HAP-1 (cell line): ENCODE measurements at regions not wholly inside any gene's neighbourhood (a gene's known extent, or its start where the extent isn't known, plus 50 kb on each side); places are given as distances from the start of the nearest gene placed in this dataset.

Experiments
- DNase-seq, 2 experiments: peaks; one replicate each; pipeline ENCODE4 v3.0.0-alpha.2; 2016 to 2020; ENCODE audit warnings: low spot score in 2 of 2
- H3K27me3 ChIP-seq: fragments of 250-450 bp; sonication (Bioruptor Pico); 2 replicates; pipeline ENCODE4 v1.5.1; 2020; ENCODE audit warnings: low read depth, mild to moderate bottlenecking, moderate library complexity
- H3K36me3 ChIP-seq: fragments of 250-450 bp; sonication (Bioruptor Pico); replicated peaks from 2 replicates; pipeline ENCODE4 v1.5.1; 2020; ENCODE audit warnings: mild to moderate bottlenecking
- H3K4me1 ChIP-seq: fragments of 250-450 bp; sonication (Bioruptor Pico); 2 replicates; pipeline ENCODE4 v1.5.1; 2020; ENCODE audit warnings: mild to moderate bottlenecking
- H3K4me3 ChIP-seq: fragments of 250-450 bp; sonication (Bioruptor Pico); 2 replicates; pipeline ENCODE4 v1.5.1; 2020; ENCODE audit warnings: mild to moderate bottlenecking, moderate library complexity
- H3K9me3 ChIP-seq: fragments of 250-450 bp; sonication (Bioruptor Pico); 2 replicates; pipeline ENCODE4 v1.5.1; 2020; ENCODE audit warnings: mild to moderate bottlenecking, moderate library complexity
- in situ Hi-C: fragments of 300-500 bp; cut with MboI; formaldehyde crosslinking; loops from 3 replicates; pipeline ENCODE4 v1.14.3; 2020; ENCODE audit warnings: low sequenced_read_pairs, inconsistent platforms, mixed read lengths

GRCh38 chr21:28768753-28769152, 223.9 kb downstream of the LTN1 start:
- Histone ChIP-seq H3K4me3 (no peak overlapping the region), H3K27me3 (no peaks in the 10 kb centered on the region), H3K36me3 (no peaks in the 10 kb centered on the region), H3K4me1 (no peaks in the 10 kb centered on the region), H3K9me3 (no peaks in the 10 kb centered on the region)
- in situ Hi-C loops: no loop called here
- DNase-seq: no peak

DNA sequence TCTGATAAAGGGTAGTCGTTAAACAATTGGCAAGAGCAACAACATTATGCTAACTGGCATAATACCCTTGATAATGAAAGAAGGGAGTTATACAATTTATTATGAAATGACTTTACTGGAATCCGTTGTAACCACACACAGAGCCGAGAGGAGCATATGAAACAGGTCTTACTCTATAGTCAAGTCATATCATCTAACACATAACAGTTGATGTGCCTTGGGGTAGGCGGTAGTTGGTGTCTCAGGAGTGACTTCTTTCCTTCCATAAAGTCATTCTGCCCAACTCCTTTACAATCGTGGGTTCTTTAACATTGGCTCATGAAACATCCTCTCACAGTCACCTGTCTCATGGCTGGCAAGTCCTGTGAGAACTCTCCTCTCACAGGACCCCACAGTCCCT, 225.2 kb downstream of the LTN1 start:
- no peaks in the 10 kb centered on the region for H3K9me3 ChIP-seq
- DNase-seq: no peak
- no peaks in the 10 kb centered on the region for H3K27me3 ChIP-seq
- in situ Hi-C loops: no loop called here
- H3K4me3 ChIP-seq: no peak overlapping the region
- H3K36me3 ChIP-seq: no peaks in the 10 kb centered on the region
- H3K4me1 ChIP-seq: no peaks in the 10 kb centered on the region

DNA sequence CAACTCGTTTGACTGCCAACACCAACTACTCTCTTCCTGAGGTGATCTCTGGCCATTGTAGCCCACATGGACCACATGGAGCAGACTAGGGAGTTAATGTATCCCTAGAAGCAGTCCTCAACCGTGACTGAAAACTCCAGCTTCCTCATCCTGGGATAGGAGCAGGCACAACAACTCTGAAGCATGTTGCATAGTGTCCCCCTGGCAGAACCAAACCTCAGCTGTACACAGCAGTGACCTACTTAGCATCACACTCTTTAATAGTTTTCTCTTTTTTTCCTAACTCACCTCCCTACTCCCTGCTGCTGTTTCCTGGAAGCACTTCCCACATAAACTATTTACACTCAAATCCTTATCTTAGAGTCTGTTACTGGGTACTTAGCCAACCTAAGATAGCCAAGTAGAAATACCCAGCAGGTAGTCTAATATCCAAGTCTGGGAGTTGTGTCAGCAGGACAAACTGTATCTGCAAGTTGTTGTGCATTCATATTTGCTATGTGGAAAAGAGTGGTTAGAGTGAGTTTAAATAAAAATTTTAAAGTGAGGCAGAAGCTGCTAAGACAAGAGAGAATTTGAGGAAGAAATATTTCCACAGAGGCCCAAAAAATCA, 228.8 kb downstream of the LTN1 start:
- Histone ChIP-seq H3K4me1 (no peaks in the 10 kb centered on the region), H3K36me3 (no peaks in the 10 kb centered on the region), H3K9me3 (no peaks in the 10 kb centered on the region), H3K27me3 (no peaks in the 10 kb centered on the region), H3K4me3 (no peak overlapping the region)
- DNase-seq: no peak
- in situ Hi-C loops: no loop called here

DNA sequence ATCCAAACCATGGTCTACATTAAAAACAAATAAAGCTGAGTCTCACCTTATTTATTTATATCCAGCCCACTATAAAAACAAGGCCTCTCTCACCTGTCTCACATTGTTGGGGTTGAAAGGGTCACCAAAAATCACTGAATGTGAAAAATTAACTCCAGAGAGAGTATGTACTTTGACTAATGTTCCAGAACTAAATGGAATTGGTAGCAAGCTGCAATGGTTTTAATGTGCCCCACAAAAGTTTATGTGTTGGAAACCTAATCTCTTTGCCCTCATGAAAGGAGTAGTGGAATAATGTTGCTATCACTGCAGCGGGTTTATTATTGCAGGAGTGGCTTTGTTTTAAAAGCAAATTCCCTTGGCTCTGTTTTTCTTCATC, 230.3 kb downstream of the LTN1 start:
- no peaks in the 10 kb centered on the region for H3K36me3 ChIP-seq
- no peaks in the 10 kb centered on the region for H3K9me3 ChIP-seq
- H3K27me3 ChIP-seq: no peaks in the 10 kb centered on the region
- no peak for DNase-seq
- in situ Hi-C loops: no loop called here
- H3K4me3 ChIP-seq: no peak overlapping the region
- no peaks in the 10 kb centered on the region for H3K4me1 ChIP-seq

DNA sequence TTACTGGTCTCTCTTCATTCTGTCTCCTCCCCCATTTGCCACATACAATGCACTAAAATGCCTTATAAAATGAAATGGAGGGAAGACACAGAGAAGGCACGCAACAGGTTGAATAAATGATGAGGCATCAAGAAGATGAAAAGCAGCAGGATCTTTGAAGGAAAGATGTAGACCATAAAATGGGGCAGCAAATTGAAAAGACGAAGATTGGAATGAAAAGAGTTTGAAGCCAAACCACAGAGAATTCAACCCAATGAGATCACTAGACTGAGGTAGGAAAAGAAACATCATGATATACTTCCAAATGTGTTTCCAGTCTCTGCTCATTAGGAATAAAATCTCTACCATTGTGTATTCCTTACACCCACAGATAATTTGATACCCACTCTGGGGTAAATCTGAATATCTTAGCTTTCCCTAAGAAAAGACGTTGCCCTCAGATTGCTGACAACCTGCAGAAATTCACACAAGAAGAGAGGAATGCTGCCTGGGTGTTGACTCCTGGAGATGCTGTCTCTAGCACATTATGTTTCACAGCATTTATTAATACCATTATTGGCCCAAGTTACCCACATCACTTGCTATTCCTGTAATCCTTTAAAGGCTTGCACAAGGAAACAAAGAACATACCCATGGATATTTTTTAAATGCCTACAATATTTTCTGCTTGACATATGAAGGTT, 230.9 kb downstream of the LTN1 start:
- in situ Hi-C loops: no loop called here
- DNase-seq: no peak
- Histone ChIP-seq H3K4me3 (no peak overlapping the region), H3K27me3 (no peaks in the 10 kb centered on the region), H3K4me1 (no peaks in the 10 kb centered on the region), H3K36me3 (no peaks in the 10 kb centered on the region), H3K9me3 (no peaks in the 10 kb centered on the region)

- in situ Hi-C loops: no loop called here
- Histone ChIP-seq H3K36me3 (no peaks in the 10 kb centered on the region), H3K27me3 (no peaks in the 10 kb centered on the region), H3K4me3 (no peak overlapping the region), H3K4me1 (no peaks in the 10 kb centered on the region), H3K9me3 (no peaks in the 10 kb centered on the region)
- no peak for DNase-seq
Observed at GRCh38 chr21:28758883-28759242, 233.8 kb downstream of the LTN1 start.

DNA sequence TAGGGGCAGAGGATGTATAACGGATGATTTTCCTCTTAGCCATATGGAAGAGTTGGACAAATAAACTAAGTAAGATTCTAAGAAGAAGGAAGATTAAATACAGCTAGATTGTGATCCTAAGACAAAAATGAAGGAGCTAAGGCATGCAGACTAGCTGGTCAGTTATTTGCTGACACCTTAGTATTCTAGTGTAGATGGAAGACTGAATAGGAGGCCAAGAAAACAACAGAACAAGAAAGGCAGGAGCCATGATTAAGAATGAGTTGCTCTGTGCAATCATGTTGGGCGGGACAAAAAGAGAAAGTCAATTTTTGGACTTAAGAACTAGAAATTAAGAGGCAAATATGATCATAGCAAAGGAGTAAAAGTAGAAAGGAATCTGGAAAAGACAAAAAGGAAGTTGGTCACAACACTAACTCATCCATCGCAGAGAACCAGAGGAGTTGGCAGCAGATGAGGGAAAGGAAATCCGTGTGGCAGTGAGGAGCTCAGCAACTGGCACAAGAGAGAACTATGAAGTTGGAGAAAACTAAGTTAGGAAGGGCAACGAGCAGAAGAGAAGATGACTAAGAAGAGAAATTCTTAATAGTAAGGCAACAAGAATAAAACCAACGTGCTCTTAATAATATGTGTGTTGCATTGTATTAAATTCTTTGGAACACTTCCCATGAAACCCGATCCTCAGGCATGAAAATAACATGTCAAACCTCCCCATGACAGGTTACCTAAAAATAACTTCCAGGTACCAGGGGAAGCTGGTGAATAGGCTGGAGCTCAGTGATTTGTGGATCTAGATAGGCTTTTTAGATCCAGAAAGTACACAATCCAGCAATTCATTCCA, 234.4 kb downstream of the LTN1 start:
- no peak for DNase-seq
- no peaks in the 10 kb centered on the region for H3K9me3 ChIP-seq
- no peak overlapping the region for H3K4me3 ChIP-seq
- no peaks in the 10 kb centered on the region for H3K4me1 ChIP-seq
- in situ Hi-C loops: no loop called here
- no peaks in the 10 kb centered on the region for H3K27me3 ChIP-seq
- no peaks in the 10 kb centered on the region for H3K36me3 ChIP-seq

- H3K9me3 ChIP-seq: no peaks in the 10 kb centered on the region
- no peaks in the 10 kb centered on the region for H3K36me3 ChIP-seq
- in situ Hi-C loops: no loop called here
- DNase-seq: no peak
- H3K27me3 ChIP-seq: no peaks in the 10 kb centered on the region
- no peaks in the 10 kb centered on the region for H3K4me1 ChIP-seq
- no peak overlapping the region for H3K4me3 ChIP-seq
Observed at GRCh38 chr21:28754862-28755261, 237.8 kb downstream of the LTN1 start.

GRCh38 chr21:28754127-28754611, 238.5 kb downstream of the LTN1 start:
- in situ Hi-C loops: no loop called here
- Histone ChIP-seq H3K36me3 (no peaks in the 10 kb centered on the region), H3K27me3 (no peaks in the 10 kb centered on the region), H3K4me1 (no peaks in the 10 kb centered on the region), H3K9me3 (no peaks in the 10 kb centered on the region), H3K4me3 (no peak overlapping the region)
- DNase-seq: no peak

- no peak overlapping the region for H3K4me3 ChIP-seq
- in situ Hi-C loops: no loop called here
- H3K36me3 ChIP-seq: no peaks in the 10 kb centered on the region
- H3K27me3 ChIP-seq: no peaks in the 10 kb centered on the region
- DNase-seq: no peak
- H3K9me3 ChIP-seq: no peaks in the 10 kb centered on the region
- H3K4me1 ChIP-seq: no peaks in the 10 kb centered on the region
Observed at GRCh38 chr21:28752131-28752530, 240.5 kb downstream of the LTN1 start.

- no peaks in the 10 kb centered on the region for H3K36me3 ChIP-seq
- no peaks in the 10 kb centered on the region for H3K4me1 ChIP-seq
- no peak overlapping the region for H3K4me3 ChIP-seq
- no peaks in the 10 kb centered on the region for H3K27me3 ChIP-seq
- H3K9me3 ChIP-seq: no peaks in the 10 kb centered on the region
- DNase-seq: no peak
- in situ Hi-C loops: no loop called here
Observed at GRCh38 chr21:28751176-28751575, 241.5 kb downstream of the LTN1 start.

GRCh38 chr21:28750565-28750964, 242.1 kb downstream of the LTN1 start:
- no peaks in the 10 kb centered on the region for H3K9me3 ChIP-seq

GRCh38 chr21:28749536-28749935, 243.1 kb downstream of the LTN1 start:
- no peaks in the 10 kb centered on the region for H3K9me3 ChIP-seq
- no peak for DNase-seq
- H3K36me3 ChIP-seq: no peaks in the 10 kb centered on the region
- H3K4me1 ChIP-seq: 0 out of 2 replicates have a peak, but pooled peaks cover 2% of the 10 kb centered on the region
- no peak overlapping the region for H3K4me3 ChIP-seq
- H3K27me3 ChIP-seq: no peaks in the 10 kb centered on the region
- in situ Hi-C loops: loop anchor here (5.0 to 10.0 kb wide), 2 partner anchors 1045 to 1902 kb away; partner anchors contain the start of gene ADAMTS1

More at GRCh38 chr21:28750565-28750964, 242.1 kb downstream of the LTN1 start:
- in situ Hi-C loops: no loop called here
- Histone ChIP-seq H3K27me3 (no peaks in the 10 kb centered on the region), H3K4me3 (no peak overlapping the region), H3K4me1 (0 out of 2 replicates have a peak, but pooled peaks cover under 1% of the 10 kb centered on the region), H3K36me3 (no peaks in the 10 kb centered on the region)
- DNase-seq: no peak

DNA sequence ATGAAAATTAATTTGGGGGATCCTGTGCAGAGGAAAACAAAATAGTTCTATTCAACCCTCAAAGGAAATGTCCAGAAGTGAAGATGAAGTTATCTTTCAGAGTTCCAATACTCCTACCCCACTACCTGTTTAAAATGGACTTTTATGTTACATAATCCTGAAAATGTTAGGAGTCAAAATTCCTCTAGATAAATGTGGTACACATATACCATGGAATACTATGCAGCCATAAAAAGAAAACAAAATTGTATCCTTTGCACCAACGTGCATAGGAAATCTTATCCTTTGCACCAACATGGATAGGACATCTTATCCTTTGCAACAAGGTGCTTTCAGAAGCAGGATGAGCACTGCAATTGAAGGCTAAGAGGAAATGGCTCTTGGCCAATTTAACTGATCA, 245.2 kb downstream of the LTN1 start:
- H3K36me3 ChIP-seq: no peaks in the 10 kb centered on the region
- in situ Hi-C loops: loop anchor here (5.0 to 10.0 kb wide), 2 partner anchors 1043 to 1900 kb away; partner anchors contain the start of gene ADAMTS1

More for the DNA sequence above, 245.2 kb downstream of the LTN1 start:
- Histone ChIP-seq H3K9me3 (no peaks in the 10 kb centered on the region), H3K4me3 (no peak overlapping the region), H3K4me1 (0 out of 2 replicates have a peak, but pooled peaks cover 2% of the 10 kb centered on the region), H3K27me3 (no peaks in the 10 kb centered on the region)
- DNase-seq: no peak
